Ascending aorta (tissue), 2 donors: ENCODE measurements at regions not wholly inside any gene's neighbourhood (a gene's known extent, or its start where the extent isn't known, plus 50 kb on each side); places are given as distances from the start of the nearest gene placed in this dataset.
"Not testable (repeated sequence)": the region's sequence is repeated elsewhere in the genome, so short reads cannot be mapped to it uniquely, and the experiment has no call there.

Source experiments
- DNase-seq, 2 donors: peaks; one replicate each; pipeline ENCODE4 v3.0.0-alpha.2; 2019; ENCODE audit warnings: low spot score in 2 of 2
- H3K27ac ChIP-seq, 2 donors: fragments of 200-600 bp; sonication (generic); one replicate each; pipeline ENCODE4 v1.5.1; 2016 to 2017; ENCODE audit warnings: mild to moderate bottlenecking in 1 of 2
- H3K27me3 ChIP-seq: fragments of 200-600 bp; sonication (generic); one replicate; pipeline ENCODE4 v1.5.1; 2017
- H3K36me3 ChIP-seq, 2 donors: fragments of 200-600 bp; sonication (generic); one replicate each; pipeline ENCODE4 v1.5.1; 2016
- H3K4me1 ChIP-seq, 2 donors: fragments of 200-600 bp; sonication (generic); one replicate each; pipeline ENCODE4 v1.5.1; 2016 to 2017; ENCODE audit warnings: mild to moderate bottlenecking in 1 of 2
- H3K4me3 ChIP-seq, 2 donors: fragments of 200-600 bp; sonication (generic); one replicate each; pipeline ENCODE4 v1.5.1; 2016 to 2017; ENCODE audit warnings: mild to moderate bottlenecking in 1 of 2
- H3K9me3 ChIP-seq, 2 donors: fragments of 200-600 bp; sonication (generic); one replicate each; pipeline ENCODE4 v1.5.1; 2016
- intact Hi-C: fragments of 100-400 bp; cut with DNase I; formaldehyde crosslinking; loops from one replicate; pipeline ENCODE4 v1.15.1; 2023
- TF ChIP-seq, protein P1 (sequence below), 3 experiments: fragments of 200-600 bp in 2 of 3; fragments of 450-650 bp in 1 of 3; sonication (generic) in 2 of 3; IDR thresholded peaks; one replicate each; pipeline ENCODE4 v1.5.1; 2016 to 2019; ENCODE audit warnings: antibody characterized with exemption in 3 of 3, mild to moderate bottlenecking in 1 of 3, moderate library complexity in 1 of 3

- no peak for DNase-seq
- Histone ChIP-seq H3K9me3 (no peaks in the 10 kb centered on the region), H3K4me3 (no peak overlapping the region), H3K36me3 (no peaks in the 10 kb centered on the region), H3K4me1 (no peaks in the 10 kb centered on the region), H3K27ac (no peak overlapping the region), H3K27me3 (no peaks in the 10 kb centered on the region)
- TF ChIP-seq, protein P1, sequence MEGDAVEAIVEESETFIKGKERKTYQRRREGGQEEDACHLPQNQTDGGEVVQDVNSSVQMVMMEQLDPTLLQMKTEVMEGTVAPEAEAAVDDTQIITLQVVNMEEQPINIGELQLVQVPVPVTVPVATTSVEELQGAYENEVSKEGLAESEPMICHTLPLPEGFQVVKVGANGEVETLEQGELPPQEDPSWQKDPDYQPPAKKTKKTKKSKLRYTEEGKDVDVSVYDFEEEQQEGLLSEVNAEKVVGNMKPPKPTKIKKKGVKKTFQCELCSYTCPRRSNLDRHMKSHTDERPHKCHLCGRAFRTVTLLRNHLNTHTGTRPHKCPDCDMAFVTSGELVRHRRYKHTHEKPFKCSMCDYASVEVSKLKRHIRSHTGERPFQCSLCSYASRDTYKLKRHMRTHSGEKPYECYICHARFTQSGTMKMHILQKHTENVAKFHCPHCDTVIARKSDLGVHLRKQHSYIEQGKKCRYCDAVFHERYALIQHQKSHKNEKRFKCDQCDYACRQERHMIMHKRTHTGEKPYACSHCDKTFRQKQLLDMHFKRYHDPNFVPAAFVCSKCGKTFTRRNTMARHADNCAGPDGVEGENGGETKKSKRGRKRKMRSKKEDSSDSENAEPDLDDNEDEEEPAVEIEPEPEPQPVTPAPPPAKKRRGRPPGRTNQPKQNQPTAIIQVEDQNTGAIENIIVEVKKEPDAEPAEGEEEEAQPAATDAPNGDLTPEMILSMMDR (IDR thresholded peaks at IDR 0.05) = no peak
- intact Hi-C loops = no loop called here
Observed at GRCh38 chr4:131551306-131551705, 1597.8 kb upstream of the PCDH10 start.

GRCh38 chr4:131566026-131566425 lies 1583.1 kb upstream of the PCDH10 start:
- TF ChIP-seq, protein P1 (IDR thresholded peaks at IDR 0.05) = no peak
- Histone ChIP-seq H3K4me1 (no peaks in the 10 kb centered on the region), H3K4me3 (no peak overlapping the region), H3K27ac (no peak overlapping the region), H3K27me3 (no peaks in the 10 kb centered on the region), H3K36me3 (no peaks in the 10 kb centered on the region), H3K9me3 (no peaks in the 10 kb centered on the region)
- DNase-seq = no peak
- intact Hi-C loops = no loop called here

- H3K36me3 ChIP-seq = no peaks in the 10 kb centered on the region
- H3K4me3 ChIP-seq = no peak overlapping the region
- H3K9me3 ChIP-seq = no peaks in the 10 kb centered on the region
- DNase-seq = no peak
- no peaks in the 10 kb centered on the region for H3K27me3 ChIP-seq
- intact Hi-C loops = no loop called here
- TF ChIP-seq, protein P1 (IDR thresholded peaks at IDR 0.05) = no peak
- no peaks in the 10 kb centered on the region for H3K4me1 ChIP-seq
- no peak overlapping the region for H3K27ac ChIP-seq
Observed at GRCh38 chr4:131584587-131584986, 1564.5 kb upstream of the PCDH10 start.

DNA sequence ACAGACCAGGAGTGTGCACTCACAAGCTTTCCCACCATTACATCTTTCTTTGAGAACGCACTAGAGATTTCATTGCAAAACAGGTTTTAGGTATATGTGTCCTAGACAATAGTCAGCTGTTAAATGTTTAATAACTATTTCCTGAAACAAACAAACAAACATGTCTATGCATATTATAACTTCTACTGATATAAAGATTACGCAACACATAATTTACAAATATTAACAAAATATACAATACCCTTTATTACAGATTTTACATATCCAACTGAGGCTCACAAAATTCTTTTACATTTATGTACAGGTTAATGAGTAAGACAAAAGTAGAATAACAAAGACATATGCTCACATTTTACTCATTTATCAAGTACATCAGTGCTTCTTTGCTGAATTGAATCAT lies 1554.0 kb upstream of the PCDH10 start:
- no peaks in the 10 kb centered on the region for H3K36me3 ChIP-seq
- TF ChIP-seq, protein P1 (IDR thresholded peaks at IDR 0.05) = no peak
- no peaks in the 10 kb centered on the region for H3K9me3 ChIP-seq
- no peak overlapping the region for H3K27ac ChIP-seq
- no peaks in the 10 kb centered on the region for H3K4me1 ChIP-seq
- no peak overlapping the region for H3K4me3 ChIP-seq
- no peak for DNase-seq
- no peaks in the 10 kb centered on the region for H3K27me3 ChIP-seq
- intact Hi-C loops = no loop called here

DNA sequence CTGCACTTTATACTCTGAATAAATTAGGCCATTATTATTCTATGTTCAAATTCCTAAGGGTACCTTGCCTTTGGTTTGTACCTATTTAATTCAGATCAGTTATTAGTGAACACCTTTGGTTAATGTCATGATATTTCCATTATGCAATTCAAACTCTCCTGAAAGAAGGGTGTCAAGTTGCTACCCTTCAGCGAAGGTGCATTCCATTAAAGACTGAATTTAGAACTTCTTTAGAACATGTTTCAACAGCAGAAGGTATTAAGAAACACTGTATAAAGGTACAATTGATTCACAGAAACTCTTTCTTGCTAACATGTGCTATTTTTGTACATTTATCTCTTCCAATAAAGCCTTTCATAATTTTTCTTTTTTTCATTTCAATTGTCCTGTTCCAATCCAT lies 1545.4 kb upstream of the PCDH10 start:
- no peaks in the 10 kb centered on the region for H3K27me3 ChIP-seq
- no peaks in the 10 kb centered on the region for H3K36me3 ChIP-seq
- no peak overlapping the region for H3K27ac ChIP-seq
- no peak for DNase-seq
- H3K4me1 ChIP-seq = no peaks in the 10 kb centered on the region
- intact Hi-C loops = no loop called here
- no peak overlapping the region for H3K4me3 ChIP-seq
- TF ChIP-seq, protein P1 (IDR thresholded peaks at IDR 0.05) = no peak
- H3K9me3 ChIP-seq = no peaks in the 10 kb centered on the region

DNA sequence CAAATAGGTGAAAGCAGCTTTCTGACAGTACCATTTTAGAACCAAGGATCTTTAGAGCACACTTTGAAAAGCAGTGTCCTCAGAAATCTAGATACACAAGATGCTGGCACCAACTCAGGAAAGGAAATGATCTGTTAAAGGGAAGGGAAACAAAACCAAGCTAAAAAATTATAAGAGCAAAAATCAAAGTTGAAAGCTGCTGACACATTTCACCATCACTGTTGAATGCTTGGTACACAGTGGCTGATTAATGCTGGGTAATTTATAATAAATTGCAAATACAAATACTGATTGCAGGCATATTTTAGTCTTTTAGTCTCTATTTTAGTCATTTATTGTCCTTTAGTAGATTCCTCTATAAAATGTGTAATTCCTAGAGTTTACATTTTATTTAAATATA lies 1540.1 kb upstream of the PCDH10 start:
- H3K27me3 ChIP-seq = no peaks in the 10 kb centered on the region
- no peak overlapping the region for H3K4me3 ChIP-seq
- TF ChIP-seq, protein P1 (IDR thresholded peaks at IDR 0.05) = no peak
- DNase-seq = no peak
- H3K9me3 ChIP-seq = no peaks in the 10 kb centered on the region
- H3K27ac ChIP-seq = no peak overlapping the region
- H3K36me3 ChIP-seq = no peaks in the 10 kb centered on the region
- no peaks in the 10 kb centered on the region for H3K4me1 ChIP-seq
- intact Hi-C loops = no loop called here

DNA sequence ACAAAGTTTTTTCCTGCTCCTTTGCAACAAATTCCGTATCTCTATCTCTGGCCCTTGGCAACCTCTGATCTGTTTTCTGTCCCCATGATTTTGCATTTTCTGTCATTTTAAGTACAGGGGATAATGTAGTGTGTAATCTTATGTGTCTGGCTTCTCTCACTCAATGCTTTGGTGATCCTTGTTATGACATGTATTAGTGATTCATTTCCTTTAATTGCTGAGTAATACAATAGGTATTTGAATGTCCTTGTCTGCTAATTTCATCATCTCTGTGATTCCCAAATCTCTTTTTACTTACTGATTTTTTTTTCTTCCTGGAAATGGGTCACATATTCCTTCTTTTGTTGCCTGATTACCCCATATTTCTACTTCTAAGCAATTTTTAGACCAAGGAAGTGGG lies 1538.6 kb upstream of the PCDH10 start:
- H3K27me3 ChIP-seq = not testable (repeated sequence)

More for the DNA sequence above, 1538.6 kb upstream of the PCDH10 start:
- H3K9me3 ChIP-seq, intact Hi-C loops, H3K4me3 ChIP-seq, H3K4me1 ChIP-seq, DNase-seq, H3K36me3 ChIP-seq, H3K27ac ChIP-seq: not testable (repeated sequence)
